PC-3 (cell line): ENCODE measurements at regions not wholly inside any gene's neighbourhood (a gene's known extent, or its start where the extent isn't known, plus 50 kb on each side); places are given as distances from the start of the nearest gene placed in this dataset.

Experiments
- CTCF ChIP-seq: fragments of 300-600 bp; sonication (generic); conservative IDR thresholded peaks from 2 replicates; pipeline ENCODE4 v1.5.1; 2017; ENCODE audit warnings: antibody characterized with exemption, low read depth, mild to moderate bottlenecking, low read length
- EZH2 ChIP-seq: fragments of 300-600 bp; sonication (generic); IDR thresholded peaks from one replicate; pipeline ENCODE4 v1.6.1; 2017; ENCODE audit warnings: antibody characterized with exemption, mild to moderate bottlenecking, low read length; ENCODE audit not compliant: unreplicated experiment
- EZH2phosphoT487 ChIP-seq: fragments of 300-600 bp; sonication (generic); IDR thresholded peaks from 2 replicates; pipeline ENCODE4 v1.6.1; 2018; ENCODE audit warnings: mild to moderate bottlenecking, antibody characterized with exemption, low read length, borderline replicate concordance

GRCh38 chr5:165185716-165186115 lies 1680.3 kb downstream of the MAT2B start:
- TF ChIP-seq CTCF (no peak), EZH2phosphoT487 (no peak), EZH2 (no peak)
